ENCODE measurements at regions not wholly inside any gene's neighbourhood (a gene's known extent, or its start where the extent isn't known, plus 50 kb on each side); places are given as distances from the start of the nearest gene placed in this dataset.
"Not testable (repeated sequence)": the region's sequence is repeated elsewhere in the genome, so short reads cannot be mapped to it uniquely, and the experiment has no call there.

GRCh38 chr10:105559333-105560097 lies 918.4 kb downstream of the SORCS3 start:
- TF ChIP-seq, protein P1, sequence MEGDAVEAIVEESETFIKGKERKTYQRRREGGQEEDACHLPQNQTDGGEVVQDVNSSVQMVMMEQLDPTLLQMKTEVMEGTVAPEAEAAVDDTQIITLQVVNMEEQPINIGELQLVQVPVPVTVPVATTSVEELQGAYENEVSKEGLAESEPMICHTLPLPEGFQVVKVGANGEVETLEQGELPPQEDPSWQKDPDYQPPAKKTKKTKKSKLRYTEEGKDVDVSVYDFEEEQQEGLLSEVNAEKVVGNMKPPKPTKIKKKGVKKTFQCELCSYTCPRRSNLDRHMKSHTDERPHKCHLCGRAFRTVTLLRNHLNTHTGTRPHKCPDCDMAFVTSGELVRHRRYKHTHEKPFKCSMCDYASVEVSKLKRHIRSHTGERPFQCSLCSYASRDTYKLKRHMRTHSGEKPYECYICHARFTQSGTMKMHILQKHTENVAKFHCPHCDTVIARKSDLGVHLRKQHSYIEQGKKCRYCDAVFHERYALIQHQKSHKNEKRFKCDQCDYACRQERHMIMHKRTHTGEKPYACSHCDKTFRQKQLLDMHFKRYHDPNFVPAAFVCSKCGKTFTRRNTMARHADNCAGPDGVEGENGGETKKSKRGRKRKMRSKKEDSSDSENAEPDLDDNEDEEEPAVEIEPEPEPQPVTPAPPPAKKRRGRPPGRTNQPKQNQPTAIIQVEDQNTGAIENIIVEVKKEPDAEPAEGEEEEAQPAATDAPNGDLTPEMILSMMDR (IDR thresholded peaks at IDR 0.05; ENCODE audit: low read depth, low read length, missing control alignments), result no peak
- H3K4me3 ChIP-seq (ENCODE audit: low read depth, low read length), result no peak overlapping the region
- DNase-seq (ENCODE audit: low read depth), result no peak

DNA sequence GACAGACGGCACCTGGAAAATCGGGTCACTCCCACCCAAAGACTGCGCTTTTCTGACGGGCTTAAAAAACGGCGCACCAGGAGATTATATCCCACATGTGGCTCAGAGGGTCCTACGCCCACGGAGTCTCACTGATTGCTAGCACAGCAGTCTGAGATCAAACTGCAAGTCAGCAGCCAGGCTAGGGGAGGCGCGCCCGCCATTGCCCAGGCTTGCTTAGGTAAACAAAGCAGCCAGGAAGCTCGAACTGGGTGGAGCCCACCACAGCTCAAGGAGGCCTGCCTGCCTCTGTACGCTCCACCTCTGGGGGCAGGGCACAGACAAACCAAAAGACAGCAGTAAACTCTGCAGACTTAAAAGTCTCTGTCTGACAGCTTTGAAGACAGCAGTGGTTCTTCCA lies 909.4 kb downstream of the SORCS3 start:
- H3K4me3 ChIP-seq (ENCODE audit: low read depth, low read length), result not testable (repeated sequence)

DNA sequence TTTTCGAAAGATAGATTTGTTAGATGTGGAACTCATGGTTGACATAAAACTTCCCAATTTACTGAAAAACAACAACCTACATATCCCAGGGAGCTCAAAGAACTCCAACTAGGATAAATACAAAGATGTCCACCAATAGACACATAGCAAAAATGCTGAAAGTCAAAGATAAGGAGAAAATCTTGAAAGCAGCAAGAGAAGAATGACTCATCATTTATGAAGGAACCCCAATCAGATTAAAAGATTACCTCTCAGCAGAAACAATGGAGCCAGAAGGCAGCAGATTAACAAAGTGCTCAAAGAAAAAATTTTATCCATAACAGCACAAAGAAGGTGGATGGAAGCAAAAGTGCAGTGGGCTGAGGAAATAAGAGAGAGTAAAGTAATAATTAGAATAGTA lies 908.6 kb downstream of the SORCS3 start:
- no peak overlapping the region for H3K4me3 ChIP-seq (ENCODE audit: low read depth, low read length)
- TF ChIP-seq, protein P1 (IDR thresholded peaks at IDR 0.05; ENCODE audit: low read depth, low read length, missing control alignments), result no peak
- no peak for DNase-seq (ENCODE audit: low read depth)

More for the DNA sequence above, 909.4 kb downstream of the SORCS3 start:
- not testable (repeated sequence) for DNase-seq (ENCODE audit: low read depth)

DNA sequence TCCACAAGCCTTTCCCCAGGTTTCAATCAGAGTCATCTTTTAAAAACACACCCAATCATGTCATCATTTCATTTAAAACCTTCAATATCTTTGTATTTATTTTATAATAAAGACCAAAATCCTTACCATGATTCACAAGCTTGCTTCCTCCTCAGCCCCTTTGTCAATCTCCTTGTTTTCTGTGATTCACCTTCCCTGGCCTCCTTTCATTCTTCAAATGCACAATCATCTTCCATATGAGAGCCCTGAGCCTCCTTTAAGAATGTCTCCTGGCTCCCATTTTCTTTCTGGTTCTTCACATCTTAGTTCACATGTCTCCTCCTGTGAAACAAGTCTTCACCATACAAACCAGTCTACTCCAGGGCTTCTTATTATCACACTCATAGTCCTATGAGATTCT lies 904.0 kb downstream of the SORCS3 start:
- no peak overlapping the region for H3K4me3 ChIP-seq (ENCODE audit: low read depth, low read length)
- TF ChIP-seq, protein P1 (IDR thresholded peaks at IDR 0.05; ENCODE audit: low read depth, low read length, missing control alignments), result no peak
- no peak for DNase-seq (ENCODE audit: low read depth)

- no peak overlapping the region for H3K4me3 ChIP-seq (ENCODE audit: low read depth, low read length)
- TF ChIP-seq, protein P1 (IDR thresholded peaks at IDR 0.05; ENCODE audit: low read depth, low read length, missing control alignments), result no peak
- no peak for DNase-seq (ENCODE audit: low read depth)
These were observed 899.3 kb downstream of the SORCS3 start for GRCh38 chr10:105540381-105540780.

DNA sequence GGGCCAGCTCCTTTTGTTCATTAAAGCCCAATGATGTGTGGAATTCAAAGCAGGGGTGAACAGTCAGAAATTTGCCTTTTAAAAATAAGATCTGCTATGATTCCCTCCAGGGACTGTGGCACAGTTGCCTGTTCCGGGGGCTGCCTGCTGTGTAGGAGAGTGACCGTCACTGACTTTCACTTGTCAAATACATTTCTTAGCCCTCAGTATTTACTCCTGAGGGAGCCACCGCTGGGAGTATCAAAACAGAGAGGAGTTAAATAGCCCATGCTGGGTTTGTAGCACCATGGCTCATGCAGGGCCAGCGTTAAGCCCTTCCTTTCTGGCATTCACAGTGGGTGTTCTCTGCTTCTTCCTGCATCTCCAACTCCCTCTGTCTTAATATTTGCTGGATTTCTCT lies 897.8 kb downstream of the SORCS3 start:
- DNase-seq (ENCODE audit: low read depth), result no peak
- TF ChIP-seq, protein P1 (IDR thresholded peaks at IDR 0.05; ENCODE audit: low read depth, low read length, missing control alignments), result no peak

GRCh38 chr10:105535478-105535877 lies 894.4 kb downstream of the SORCS3 start:
- DNase-seq (ENCODE audit: low read depth), result no peak
- TF ChIP-seq, protein P1 (IDR thresholded peaks at IDR 0.05; ENCODE audit: low read depth, low read length, missing control alignments), result no peak
- H3K4me3 ChIP-seq (ENCODE audit: low read depth, low read length), result no peak overlapping the region

More for the DNA sequence above, 897.8 kb downstream of the SORCS3 start:
- no peak overlapping the region for H3K4me3 ChIP-seq (ENCODE audit: low read depth, low read length)

All from GM12864 (cell line).